Germinal center (tissue), 1 donor: ENCODE measurements at regions not wholly inside any gene's neighbourhood (a gene's known extent, or its start where the extent isn't known, plus 50 kb on each side); places are given as distances from the start of the nearest gene placed in this dataset.

Experiments used
- DNase-seq: peaks from one replicate; pipeline ENCODE4 v3.0.0; 2012; ENCODE audit warnings: mixed read lengths, low spot score

GRCh38 chr22:48397531-48398180, 1430.0 kb downstream of the BRD1 start:
- no peak for DNase-seq

DNA sequence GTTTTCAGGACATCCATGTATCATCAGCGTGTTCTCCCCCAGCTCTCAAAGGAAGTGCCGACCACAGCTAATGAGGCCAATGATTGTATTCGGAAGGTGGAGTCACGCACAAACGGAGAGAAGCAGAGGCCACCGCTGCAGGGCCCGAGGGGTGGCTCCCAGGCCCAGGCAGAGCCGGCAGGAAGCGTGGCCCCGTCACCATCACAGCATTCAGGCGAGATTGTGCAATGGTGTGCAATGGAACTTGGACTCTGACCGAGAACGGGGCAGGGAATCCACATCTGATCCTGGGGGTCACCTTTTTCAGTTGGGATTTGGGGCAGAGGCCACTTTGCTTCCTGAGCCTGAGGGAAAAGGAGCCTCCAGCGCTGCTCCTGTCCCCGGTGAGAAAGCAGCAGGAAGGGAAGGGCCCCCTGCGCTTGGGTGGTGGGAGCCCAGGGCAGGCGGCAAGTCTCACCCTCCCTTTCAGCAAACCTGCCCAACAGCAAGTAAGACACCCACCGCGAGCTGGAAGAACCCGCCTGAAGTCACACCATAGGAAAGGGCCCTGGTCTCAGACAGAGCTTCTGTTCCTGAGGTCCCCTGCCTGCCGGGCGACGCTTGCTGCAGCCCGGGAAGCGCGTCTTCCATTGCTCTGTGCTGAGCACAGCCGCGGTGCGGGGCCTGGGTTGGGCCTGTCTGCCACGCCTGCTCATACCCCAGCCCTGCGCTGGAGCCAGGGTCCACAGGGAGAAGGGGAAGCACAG, 1430.7 kb downstream of the BRD1 start:
- DNase-seq = no peak

DNA sequence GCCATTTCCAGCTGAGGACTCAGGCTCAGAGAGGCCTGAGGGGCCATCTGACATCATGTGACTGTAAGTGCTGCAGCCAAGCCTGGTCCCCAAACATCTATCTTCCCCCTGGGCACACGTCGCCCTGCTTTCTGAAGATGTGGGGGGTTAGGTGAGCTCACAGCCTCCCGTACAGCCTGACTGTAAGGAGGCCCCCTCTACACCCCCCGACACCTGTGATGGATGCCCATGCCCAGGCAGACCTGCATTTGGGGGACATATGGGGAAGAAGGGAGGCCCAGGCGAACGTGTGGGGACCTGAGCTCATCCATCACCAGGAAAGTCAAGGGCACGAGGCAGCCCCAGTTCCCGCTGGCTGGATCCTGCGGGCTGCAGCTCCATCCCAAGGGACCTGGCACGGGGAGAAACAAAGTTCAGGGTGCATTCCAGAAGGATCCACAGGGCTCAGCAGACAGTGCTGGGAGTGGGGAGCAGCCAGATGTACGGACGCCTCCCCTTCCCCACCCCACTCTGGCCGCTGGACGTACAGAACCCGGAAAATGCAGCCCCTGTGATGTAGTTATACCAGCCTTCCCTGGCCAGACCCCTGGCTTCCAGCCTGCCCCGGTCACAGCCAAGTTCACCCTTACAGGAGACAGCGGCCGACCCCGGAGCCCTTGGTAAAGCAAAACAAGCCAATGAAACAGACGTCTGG, 1431.4 kb downstream of the BRD1 start:
- no peak for DNase-seq

GRCh38 chr22:48395201-48395600, 1432.5 kb downstream of the BRD1 start:
- DNase-seq = no peak

DNA sequence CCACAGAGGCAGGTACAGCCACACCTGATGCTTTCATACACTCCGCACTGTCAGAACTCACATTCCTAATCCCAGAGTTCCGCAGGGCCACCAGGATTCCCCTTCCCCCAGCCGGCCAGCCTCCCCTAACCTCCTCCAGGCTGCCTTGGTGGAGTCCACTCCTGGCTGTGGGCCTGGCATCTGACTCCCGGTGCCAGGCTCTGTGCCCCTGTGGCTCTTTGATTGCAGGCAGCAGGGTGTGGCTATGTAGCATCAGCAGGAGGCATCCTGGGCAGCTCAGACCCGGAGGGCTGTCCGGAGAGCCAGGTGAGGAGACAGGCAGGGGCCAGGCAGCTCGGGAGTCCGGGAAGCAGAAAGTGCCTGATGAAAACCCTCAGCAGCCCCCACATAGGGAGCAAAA, 1432.9 kb downstream of the BRD1 start:
- no peak for DNase-seq

DNA sequence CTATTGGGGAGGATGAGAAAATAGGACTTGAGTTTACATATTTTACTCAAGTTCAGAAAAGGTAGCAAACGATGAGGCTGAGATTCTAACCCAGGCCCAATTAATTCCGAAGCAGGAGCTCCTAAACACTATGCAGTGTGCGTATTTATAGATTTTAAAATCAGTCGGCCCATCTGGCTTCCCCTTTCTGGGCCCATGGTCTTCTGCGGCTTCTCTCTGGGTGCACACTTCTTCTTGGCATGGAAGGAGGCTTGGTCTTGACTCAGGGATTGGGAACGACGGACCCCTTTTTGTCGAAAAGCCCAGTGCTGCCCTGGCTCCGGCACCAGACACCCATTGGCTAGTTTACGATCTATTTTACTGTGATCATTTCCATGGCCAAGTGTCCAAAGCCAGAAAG, 1433.8 kb downstream of the BRD1 start:
- no peak for DNase-seq

GRCh38 chr22:48393041-48393370, 1434.7 kb downstream of the BRD1 start:
- no peak for DNase-seq

DNA sequence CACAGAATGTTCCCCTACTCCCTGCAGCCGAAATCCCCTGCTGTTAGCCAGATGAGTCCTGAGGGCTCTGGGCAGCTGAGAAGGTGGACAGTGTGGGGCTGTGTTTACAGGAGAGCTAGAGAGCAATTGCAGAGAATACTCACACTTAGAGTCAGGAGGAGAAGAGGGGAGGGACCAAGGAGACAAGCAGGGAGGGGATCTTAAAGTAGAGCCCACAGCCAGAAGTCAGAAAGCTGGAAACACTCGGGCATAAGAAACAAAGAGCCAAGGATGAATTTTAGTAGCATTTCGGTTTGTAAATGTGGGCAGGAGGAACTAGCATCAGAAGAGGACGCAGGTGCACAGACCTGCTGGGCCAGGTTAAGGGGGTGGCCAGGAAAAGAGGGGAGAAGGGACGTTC, 1435.9 kb downstream of the BRD1 start:
- DNase-seq = no peak

DNA sequence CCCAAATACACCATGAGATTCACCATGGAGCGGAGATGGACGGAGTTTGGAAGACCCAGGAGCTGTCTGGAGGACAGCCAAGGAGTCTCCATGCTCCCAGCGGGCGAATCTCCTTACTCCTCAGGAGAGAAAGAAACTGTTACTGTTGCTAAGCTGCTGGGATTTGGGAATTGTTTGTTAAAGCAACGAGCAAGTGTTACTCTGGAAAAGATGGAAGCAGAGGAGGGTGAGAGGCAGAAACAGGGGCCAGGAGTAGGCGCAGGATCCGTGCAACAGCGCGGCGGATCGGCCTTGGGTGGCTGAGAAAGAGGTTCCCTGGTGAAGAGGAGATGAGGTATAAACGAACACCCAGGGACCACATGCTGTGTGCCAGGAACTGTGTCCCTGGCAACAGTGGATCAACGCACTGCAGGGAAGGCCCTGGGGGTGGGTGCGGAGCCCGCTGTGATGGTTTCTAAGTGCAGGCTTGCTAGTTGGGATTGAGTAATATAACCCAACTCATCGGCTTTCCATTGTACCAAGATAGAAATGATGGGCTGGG, 1436.4 kb downstream of the BRD1 start:
- no peak for DNase-seq

- DNase-seq = no peak
Observed at GRCh38 chr22:48389916-48390315, 1437.8 kb downstream of the BRD1 start.

- DNase-seq = no peak
Observed at GRCh38 chr22:48382197-48382596, 1445.5 kb downstream of the BRD1 start.

GRCh38 chr22:48380016-48380665, 1447.5 kb downstream of the BRD1 start:
- no peak for DNase-seq

DNA sequence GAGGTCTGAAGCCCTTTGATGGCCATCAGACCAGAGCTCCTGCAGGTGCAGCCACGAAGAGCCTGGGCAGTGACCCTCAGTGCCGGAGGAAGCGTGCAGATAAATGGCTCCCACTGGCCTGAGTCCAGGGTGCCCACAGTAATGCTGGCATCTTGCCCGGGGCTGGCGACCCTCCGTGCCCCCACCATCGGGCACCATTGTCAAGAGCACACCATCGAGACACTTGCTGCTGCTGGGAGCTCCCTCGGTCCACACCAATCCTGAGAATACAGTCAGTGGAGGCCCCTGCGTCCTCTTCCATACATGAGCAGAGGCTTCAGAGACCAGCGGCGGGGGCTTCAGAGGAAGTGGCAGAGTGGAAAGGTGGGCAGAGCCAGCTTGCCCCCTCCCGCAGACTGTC, 1448.3 kb downstream of the BRD1 start:
- DNase-seq = no peak

DNA sequence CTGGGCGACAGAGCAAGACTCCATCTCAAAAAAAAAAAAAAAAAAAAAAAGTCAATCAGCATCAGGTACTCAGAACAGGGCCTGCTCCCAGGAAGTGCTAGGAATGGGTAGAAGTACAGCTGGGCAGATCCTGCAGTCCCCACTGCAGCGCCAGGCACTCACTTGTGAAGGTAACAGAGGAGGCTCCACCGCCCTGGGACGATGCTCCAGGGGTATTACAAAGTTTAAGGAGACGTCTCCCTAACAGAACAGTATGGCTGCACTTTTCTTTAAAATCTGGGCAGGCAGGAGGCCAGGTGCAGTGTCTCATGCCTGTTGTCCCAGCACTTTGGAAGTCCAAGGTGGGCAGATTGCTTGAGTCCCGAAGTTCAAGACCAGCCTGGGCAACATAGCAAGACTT, 1449.0 kb downstream of the BRD1 start:
- DNase-seq = no peak

DNA sequence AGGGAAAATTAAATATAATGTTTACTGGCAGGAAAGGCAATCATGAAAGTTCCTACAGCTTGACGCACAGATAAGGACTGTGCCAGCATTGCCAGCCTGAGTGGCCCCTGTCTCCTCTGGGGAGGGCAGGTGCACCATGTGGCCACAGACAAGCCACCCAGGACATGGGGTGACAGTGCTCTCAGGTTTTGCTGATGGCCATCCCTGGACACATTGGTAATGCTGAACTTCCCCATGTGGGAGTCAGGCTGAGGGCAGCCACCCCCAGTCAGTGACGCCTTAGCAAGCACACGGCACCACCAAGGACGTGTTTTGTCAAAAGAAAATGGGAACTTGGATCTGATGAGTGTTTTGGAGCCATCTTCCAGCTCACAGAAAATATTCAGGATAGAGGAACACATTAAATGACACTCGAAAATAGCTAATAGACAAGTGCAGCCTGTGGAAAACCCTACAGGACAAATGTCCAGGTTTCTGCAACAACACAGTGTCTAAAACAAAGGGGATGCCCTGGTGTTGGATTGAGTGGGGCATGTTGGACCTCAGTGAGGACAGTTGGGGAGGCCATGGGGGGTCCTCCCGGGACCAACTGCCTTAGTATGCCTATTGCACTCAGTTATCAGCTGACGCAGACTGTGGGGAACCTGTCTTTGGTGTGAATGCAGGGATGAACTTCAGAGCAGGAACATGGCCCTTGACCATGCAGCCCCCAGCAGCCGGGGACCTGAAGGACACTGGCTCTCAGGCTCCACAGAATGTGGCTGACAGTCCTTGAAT, 1450.5 kb downstream of the BRD1 start:
- no peak for DNase-seq

DNA sequence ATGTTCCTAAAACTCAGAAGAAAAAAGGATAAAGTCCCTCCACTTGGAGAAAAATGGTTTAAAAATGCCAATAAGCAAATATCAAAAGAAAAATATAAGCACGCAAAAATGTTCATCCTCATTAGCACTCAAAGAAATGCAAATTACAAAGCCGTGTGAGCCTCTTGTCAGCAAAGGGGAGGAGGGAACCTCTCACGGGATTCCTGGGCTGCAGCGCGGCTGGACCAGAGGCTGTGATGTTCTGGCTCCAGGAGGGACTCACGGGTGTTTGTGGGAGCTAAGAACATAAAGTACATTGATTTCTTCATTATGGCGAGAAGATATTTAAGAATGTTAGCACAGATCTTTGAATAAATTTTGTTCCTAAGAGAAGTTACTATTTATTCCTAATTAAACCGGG, 1451.2 kb downstream of the BRD1 start:
- DNase-seq = no peak

DNA sequence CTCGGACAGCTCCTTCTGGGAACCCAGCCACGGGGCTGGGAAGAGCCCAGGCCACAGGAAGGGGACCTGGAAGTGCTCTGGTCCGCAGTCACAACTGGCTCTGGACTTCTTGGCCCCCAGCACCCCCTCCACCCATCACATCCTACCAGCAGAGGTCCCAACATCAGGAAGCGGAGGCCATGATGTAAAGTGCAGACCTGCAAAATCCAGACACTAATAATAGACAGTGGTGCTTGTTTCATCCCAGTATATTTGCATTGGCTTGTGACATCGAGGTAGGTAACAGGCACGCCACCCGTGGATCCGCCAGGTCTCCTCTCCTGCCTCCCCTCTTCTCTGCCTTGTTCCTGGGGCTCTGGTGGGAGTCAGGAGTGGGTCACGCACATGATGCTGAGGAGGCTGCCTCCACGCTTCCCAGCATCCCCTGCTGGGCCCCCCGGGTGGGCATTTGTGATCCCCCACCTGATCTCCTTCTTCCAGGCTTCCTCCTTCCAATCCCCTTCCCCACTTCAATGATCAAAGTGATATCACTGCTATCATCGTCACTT, 1454.0 kb downstream of the BRD1 start:
- no peak for DNase-seq

- DNase-seq = no peak
Observed at GRCh38 chr22:48372390-48372789, 1455.3 kb downstream of the BRD1 start.

GRCh38 chr22:48371391-48371790, 1456.3 kb downstream of the BRD1 start:
- no peak for DNase-seq

DNA sequence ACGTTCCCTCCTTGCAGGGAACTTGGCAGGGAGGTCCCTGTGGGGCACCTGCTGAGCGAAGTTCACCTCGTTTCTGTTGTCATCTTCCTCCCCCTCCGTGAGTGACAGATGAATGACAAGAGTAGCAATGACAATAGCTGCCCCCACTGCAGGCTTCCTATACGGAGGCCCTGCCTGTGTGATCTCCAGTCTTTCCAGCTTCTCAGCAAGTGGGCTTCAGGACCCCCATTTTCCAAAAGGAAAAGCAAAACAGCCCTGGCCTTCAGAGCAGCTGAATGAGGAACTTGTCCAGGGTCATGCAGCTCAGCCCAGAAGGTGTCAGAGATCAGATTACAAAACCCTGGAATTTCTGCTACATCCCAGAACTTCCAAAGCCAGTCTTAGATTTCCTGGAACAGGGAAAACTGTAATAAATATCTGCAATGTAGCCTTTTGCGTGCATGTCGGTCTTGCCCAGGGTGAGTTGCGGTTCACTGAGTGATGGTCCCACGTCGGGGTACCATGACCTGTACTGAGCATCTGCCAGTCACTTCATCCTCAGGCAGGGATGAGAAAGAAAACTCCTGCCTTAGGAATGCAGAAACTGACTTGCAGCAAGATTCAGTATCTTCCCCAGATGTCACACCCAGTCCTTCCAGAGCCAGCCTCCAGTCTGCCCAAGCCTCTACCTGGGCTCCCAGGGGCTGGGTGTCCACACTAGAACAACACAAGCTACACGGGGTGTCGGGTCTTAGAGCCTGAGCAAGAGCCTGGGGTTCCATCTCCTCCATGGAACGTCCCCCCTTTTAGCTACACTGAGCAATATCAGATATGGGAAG, 1457.0 kb downstream of the BRD1 start:
- no peak for DNase-seq
